ENCODE measurements at regions not wholly inside any gene's neighbourhood (a gene's known extent, or its start where the extent isn't known, plus 50 kb on each side); places are given as distances from the start of the nearest gene placed in this dataset.

DNA sequence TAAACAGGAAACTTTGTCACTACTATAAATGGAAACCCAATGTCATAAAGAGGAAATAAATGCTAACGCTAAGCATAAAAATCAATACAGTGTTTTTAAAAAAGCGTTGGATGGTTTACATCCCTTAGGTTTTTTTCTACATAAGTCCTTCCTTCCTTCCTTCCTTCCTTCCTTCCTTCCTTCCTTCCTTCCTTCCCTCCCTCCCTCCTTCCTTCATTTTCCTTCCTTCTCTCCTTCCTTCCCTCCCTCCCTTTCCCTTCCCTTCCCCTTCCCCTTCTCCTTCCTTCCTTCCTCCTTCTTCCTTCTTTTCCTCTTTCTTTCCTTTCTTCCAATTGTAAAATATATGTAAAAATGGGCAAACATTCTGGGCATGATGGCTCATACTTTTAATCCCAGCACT lies 108.3 kb downstream of the HAPSTR1 start:
- intact Hi-C loops (cut with DNase I, micrococcal nuclease), result no loop called here
- Histone ChIP-seq H3K4me1 (ENCODE audit: low read depth) (no peaks in the 10 kb centered on the region), H3K9me3 (no peaks in the 10 kb centered on the region), H3K36me3 (ENCODE audit: low read depth) (no peaks in the 10 kb centered on the region), H3K4me3 (no peak overlapping the region)
- DNase-seq, result no peak
- TF ChIP-seq, protein P1, sequence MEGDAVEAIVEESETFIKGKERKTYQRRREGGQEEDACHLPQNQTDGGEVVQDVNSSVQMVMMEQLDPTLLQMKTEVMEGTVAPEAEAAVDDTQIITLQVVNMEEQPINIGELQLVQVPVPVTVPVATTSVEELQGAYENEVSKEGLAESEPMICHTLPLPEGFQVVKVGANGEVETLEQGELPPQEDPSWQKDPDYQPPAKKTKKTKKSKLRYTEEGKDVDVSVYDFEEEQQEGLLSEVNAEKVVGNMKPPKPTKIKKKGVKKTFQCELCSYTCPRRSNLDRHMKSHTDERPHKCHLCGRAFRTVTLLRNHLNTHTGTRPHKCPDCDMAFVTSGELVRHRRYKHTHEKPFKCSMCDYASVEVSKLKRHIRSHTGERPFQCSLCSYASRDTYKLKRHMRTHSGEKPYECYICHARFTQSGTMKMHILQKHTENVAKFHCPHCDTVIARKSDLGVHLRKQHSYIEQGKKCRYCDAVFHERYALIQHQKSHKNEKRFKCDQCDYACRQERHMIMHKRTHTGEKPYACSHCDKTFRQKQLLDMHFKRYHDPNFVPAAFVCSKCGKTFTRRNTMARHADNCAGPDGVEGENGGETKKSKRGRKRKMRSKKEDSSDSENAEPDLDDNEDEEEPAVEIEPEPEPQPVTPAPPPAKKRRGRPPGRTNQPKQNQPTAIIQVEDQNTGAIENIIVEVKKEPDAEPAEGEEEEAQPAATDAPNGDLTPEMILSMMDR (IDR thresholded peaks at IDR 0.05), result no peak
- no peak for ATAC-seq

DNA sequence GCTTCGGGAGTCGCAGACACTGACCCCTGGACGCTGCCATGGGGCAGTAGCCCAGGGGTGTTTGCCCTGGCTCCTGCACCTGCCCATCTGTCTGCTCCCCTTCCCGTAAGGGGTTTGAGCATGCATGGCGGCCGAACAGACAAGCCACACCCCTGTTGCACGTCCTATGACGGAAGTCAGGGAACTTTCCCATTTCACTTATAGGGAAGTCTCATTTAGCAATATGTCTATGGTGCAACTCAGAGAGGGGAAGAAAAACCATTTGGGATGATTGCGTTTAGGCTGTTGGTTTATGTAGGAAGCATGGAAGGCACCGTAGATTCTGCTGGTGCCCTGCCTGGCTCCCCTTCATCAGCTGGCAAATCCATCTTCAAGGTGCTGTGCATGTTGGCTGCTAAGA lies 112.5 kb downstream of the HAPSTR1 start:
- no peak for ATAC-seq
- TF ChIP-seq, protein P1 (IDR thresholded peaks at IDR 0.05), result no peak
- H3K4me3 ChIP-seq, result no peak overlapping the region
- no peaks in the 10 kb centered on the region for H3K4me1 ChIP-seq (ENCODE audit: low read depth)
- no peak for DNase-seq
- H3K9me3 ChIP-seq, result no peaks in the 10 kb centered on the region
- intact Hi-C loops (cut with DNase I, micrococcal nuclease), result no loop called here
- H3K36me3 ChIP-seq (ENCODE audit: low read depth), result no peaks in the 10 kb centered on the region

DNA sequence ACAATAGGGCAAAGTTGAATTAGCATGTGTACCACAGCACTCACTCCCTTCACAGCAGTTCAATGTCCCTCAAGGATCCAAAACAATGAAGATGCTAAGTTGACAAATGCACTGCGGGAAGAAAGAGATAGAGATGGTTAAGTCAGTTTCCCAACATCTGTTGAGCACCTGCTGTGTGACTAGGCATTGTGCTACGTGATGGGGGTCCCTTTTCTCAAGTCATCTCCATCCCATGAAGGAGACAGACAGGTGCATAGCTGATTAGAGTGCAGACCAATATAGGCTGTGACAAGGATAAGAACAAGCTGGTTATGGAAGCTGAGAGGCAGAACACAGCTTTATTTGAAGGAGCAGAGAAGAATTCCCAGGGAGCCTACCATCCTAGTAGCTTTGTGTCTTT lies 114.2 kb downstream of the HAPSTR1 start:
- DNase-seq (no peak), ATAC-seq (no peak)
- Histone ChIP-seq H3K9me3 (no peaks in the 10 kb centered on the region), H3K4me3 (no peak overlapping the region), H3K4me1 (ENCODE audit: low read depth) (no peaks in the 10 kb centered on the region), H3K36me3 (ENCODE audit: low read depth) (no peaks in the 10 kb centered on the region)
- TF ChIP-seq, protein P1 (IDR thresholded peaks at IDR 0.05), result no peak
- intact Hi-C loops (cut with DNase I, micrococcal nuclease), result no loop called here

DNA sequence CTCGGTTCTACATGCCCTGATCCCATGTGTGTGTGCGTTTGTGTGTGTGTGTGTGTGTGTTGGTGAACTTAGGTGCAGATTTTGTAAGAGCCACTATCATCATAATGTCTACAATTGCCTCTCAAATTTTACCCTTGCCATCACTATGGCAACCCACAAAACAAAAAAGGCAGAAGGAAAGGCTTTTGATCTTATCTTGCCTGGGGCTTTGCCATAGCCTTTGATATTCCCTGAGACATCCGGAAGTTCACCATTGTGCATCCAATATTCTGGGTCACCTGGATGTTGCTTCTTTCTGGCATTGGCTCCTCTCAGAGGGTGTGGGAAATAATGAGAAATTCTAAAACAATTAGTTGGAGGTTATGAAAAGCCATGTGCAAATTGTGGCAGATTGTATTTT lies 114.7 kb downstream of the HAPSTR1 start:
- TF ChIP-seq, protein P1 (IDR thresholded peaks at IDR 0.05), result no peak
- H3K4me3 ChIP-seq, result no peak overlapping the region
- H3K36me3 ChIP-seq (ENCODE audit: low read depth), result no peaks in the 10 kb centered on the region
- DNase-seq (no peak), ATAC-seq (no peak)
- no peaks in the 10 kb centered on the region for H3K4me1 ChIP-seq (ENCODE audit: low read depth)
- no peaks in the 10 kb centered on the region for H3K9me3 ChIP-seq
- intact Hi-C loops (cut with DNase I, micrococcal nuclease), result no loop called here

DNA sequence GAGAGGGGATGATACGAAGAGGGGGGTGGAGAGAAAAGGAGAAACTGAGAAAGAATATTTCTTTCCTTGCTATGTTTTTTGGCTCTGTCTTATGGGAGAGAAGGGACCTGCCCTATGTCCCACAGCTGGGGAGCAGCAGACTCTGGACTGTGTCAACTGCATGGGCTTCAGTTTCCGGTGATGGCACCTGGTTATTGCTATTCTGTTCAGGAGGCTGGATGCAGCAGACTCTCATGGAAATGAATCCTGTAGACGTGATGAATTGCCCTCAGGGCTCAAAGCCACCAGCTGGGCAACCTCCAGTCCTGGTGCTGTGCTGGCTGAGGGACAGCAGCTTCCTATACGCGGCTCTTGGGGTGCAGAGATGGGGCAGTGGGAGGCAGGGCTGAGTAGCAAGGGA lies 121.2 kb downstream of the HAPSTR1 start:
- ATAC-seq, result no peak
- Histone ChIP-seq H3K9me3 (no peaks in the 10 kb centered on the region), H3K36me3 (ENCODE audit: low read depth) (no peaks in the 10 kb centered on the region), H3K4me1 (ENCODE audit: low read depth) (no peaks in the 10 kb centered on the region), H3K4me3 (no peak overlapping the region)
- no peak for DNase-seq
- TF ChIP-seq, protein P1 (IDR thresholded peaks at IDR 0.05), result no peak
- intact Hi-C loops (cut with DNase I, micrococcal nuclease), result no loop called here

DNA sequence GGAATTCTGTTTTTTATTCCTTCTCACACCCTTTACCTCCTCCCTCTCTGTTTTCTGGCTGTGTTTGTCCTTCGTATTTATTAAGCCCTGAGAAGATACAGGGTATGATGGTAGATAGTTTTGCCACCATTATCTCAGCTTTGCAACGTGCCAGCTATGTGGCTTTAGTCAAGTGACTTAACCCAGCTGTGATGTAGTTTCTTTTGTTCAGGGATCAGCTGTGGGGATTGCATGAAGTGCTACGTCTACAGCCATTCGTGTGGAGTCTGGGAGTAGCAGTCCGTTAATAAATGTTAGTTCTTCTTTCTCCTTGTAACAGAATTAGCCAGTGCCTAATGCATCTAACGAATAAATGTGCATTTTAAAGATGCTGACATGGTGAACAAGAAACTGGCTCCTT lies 128.4 kb downstream of the HAPSTR1 start:
- Histone ChIP-seq H3K4me3 (no peak overlapping the region), H3K36me3 (ENCODE audit: low read depth) (no peaks in the 10 kb centered on the region), H3K4me1 (ENCODE audit: low read depth) (no peaks in the 10 kb centered on the region), H3K9me3 (no peaks in the 10 kb centered on the region)
- intact Hi-C loops (cut with DNase I, micrococcal nuclease), result no loop called here
- no peak for ATAC-seq
- TF ChIP-seq, protein P1 (IDR thresholded peaks at IDR 0.05), result no peak
- DNase-seq, result no peak

All from mucosa of descending colon (tissue), 3 donors.